ENCODE measurements at regions not wholly inside any gene's neighbourhood (a gene's known extent, or its start where the extent isn't known, plus 50 kb on each side); places are given as distances from the start of the nearest gene placed in this dataset.
"Not testable (repeated sequence)": the region's sequence is repeated elsewhere in the genome, so short reads cannot be mapped to it uniquely, and the experiment has no call there.

DNA sequence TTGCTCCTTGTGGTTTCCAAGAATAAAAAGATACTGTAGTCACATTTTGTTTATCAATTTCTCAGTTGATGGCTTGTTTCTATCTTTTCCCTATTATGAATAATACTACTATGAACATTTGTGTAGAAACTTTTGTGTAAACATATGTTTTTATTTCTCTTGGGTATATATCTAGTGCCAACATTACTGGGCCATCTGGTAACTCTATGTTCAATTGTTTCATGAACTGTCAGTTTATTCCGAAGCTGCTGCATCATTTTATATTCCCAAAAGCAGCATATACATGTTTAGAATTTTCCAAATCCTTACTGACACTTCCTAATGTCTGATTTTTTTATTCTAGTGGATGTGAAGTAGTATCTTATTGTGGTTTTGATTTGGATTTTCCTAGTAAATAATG, 737.6 kb upstream of the TMEFF2 start:
- Histone ChIP-seq H3K4me3 (replicated peaks in 1 of 2; ENCODE audit: low read depth in 1 of 2, low read length in 2 of 2) (no peak overlapping the region), H3K9me3 (ENCODE audit: control insufficient read depth in 1 of 2, insufficient read depth in 1 of 2, low read depth in 1 of 2, low read length in 2 of 2) (no peaks in the 10 kb centered on the region), H3K9ac (ENCODE audit: low read length) (no peak overlapping the region), H3K36me3 (ENCODE audit: control insufficient read depth in 1 of 2, insufficient read depth in 2 of 2, low read length in 2 of 2) (no peaks in the 10 kb centered on the region), H3K27me3 (ENCODE audit: insufficient read depth, low read length) (no peaks in the 10 kb centered on the region), H2AFZ (ENCODE audit: low read depth, low read length, poor library complexity, severe bottlenecking) (no peak overlapping the region), H4K20me1 (ENCODE audit: insufficient read depth) (no peaks in the 10 kb centered on the region), H3K79me2 (ENCODE audit: insufficient read depth, low read length) (no peaks in the 10 kb centered on the region), H3K4me1 (ENCODE audit: control insufficient read depth in 1 of 2, insufficient read depth in 2 of 2, low read length in 2 of 2) (no peaks in the 10 kb centered on the region), H3K9me2 (ENCODE audit: insufficient read depth) (no peaks in the 10 kb centered on the region), H3K27ac (ENCODE audit: low read depth, low read length) (no peak overlapping the region), H3K4me2 (ENCODE audit: low read length) (no peak overlapping the region)
- ChIA-PET POLR2A (no interaction called here), CTCF (no interaction called here), RAD21 (ENCODE audit: low non-redundant PET in 1 of 2, low total read pairs in 2 of 2, uncharacterized antibody in 2 of 2, unreplicated experiment in 2 of 2) (no interaction called here)
- ATAC-seq: no peak
- DNase-seq (ENCODE audit: low read depth, low spot score): no peak
- TF ChIP-seq ZFX (IDR thresholded peaks at IDR 0.05) (no peak), JUND (IDR thresholded peaks at IDR 0.05) (no peak), FOSL1 (IDR thresholded peaks at IDR 0.05; ENCODE audit: low read depth) (no peak), SP1 (IDR thresholded peaks at IDR 0.05; ENCODE audit: low read depth) (no peak)
- intact Hi-C loops (cut with micrococcal nuclease): no loop called here
- no TSS peak for BruUV-seq (replicated peaks)

DNA sequence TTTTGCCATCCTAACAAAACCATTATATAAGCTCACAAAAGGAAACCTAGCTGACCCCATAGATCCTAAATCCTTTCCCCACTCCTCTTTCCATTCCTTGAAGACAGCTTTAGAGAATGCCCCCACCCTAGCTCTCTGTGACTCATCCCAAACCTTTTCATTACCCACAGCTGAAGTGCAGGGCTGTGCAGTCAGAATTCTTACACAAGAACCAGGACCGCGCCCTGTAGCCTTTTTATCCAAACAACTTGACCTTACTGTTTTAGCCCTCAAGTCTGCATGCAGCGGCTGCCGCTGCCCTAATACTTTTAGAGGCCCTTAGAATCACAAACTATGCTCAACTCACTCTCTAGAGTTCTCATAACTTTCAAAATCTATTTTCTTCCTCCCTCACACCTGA, 726.9 kb upstream of the TMEFF2 start:
- BruUV-seq (replicated peaks); H3K36me3 ChIP-seq (ENCODE audit: control insufficient read depth in 1 of 2, insufficient read depth in 2 of 2, low read length in 2 of 2); intact Hi-C loops (cut with micrococcal nuclease); H3K9me3 ChIP-seq (ENCODE audit: control insufficient read depth in 1 of 2, insufficient read depth in 1 of 2, low read depth in 1 of 2, low read length in 2 of 2); DNase-seq (ENCODE audit: low read depth, low spot score); H3K9me2 ChIP-seq (ENCODE audit: insufficient read depth); H3K79me2 ChIP-seq (ENCODE audit: insufficient read depth, low read length); H3K4me2 ChIP-seq (ENCODE audit: low read length); H4K20me1 ChIP-seq (ENCODE audit: insufficient read depth); POLR2A ChIA-PET; H3K4me1 ChIP-seq (ENCODE audit: control insufficient read depth in 1 of 2, insufficient read depth in 2 of 2, low read length in 2 of 2); H3K4me3 ChIP-seq (replicated peaks in 1 of 2; ENCODE audit: low read depth in 1 of 2, low read length in 2 of 2); RAD21 ChIA-PET (ENCODE audit: low non-redundant PET in 1 of 2, low total read pairs in 2 of 2, uncharacterized antibody in 2 of 2, unreplicated experiment in 2 of 2); H2AFZ ChIP-seq (ENCODE audit: low read depth, low read length, poor library complexity, severe bottlenecking); H3K27me3 ChIP-seq (ENCODE audit: insufficient read depth, low read length); H3K9ac ChIP-seq (ENCODE audit: low read length); H3K27ac ChIP-seq (ENCODE audit: low read depth, low read length); CTCF ChIA-PET; ATAC-seq: not testable (repeated sequence)

DNA sequence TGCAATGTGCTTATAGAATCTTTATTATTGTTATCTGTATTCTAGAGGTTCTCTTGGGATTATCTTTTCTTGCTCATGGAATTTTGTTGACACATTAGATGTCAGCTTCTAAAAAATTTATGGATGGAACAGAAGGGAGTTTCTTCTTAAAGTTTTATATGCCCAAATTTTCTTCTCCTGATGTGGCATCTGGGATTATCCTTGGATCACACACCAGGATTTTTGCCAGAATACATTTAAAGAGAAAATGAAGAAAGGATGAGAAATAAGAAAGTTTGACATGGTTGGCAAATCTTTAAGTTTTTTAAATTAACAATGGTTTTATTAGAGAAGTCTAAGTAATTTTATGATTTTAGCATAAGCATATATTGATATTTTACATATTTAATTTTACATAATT, 706.7 kb upstream of the TMEFF2 start:
- ATAC-seq (no peak), DNase-seq (ENCODE audit: low read depth, low spot score) (no peak)
- Histone ChIP-seq H3K4me1 (ENCODE audit: control insufficient read depth in 1 of 2, insufficient read depth in 2 of 2, low read length in 2 of 2) (no peaks in the 10 kb centered on the region), H3K4me2 (ENCODE audit: low read length) (no peak overlapping the region), H3K9ac (ENCODE audit: low read length) (no peak overlapping the region), H3K9me3 (ENCODE audit: control insufficient read depth in 1 of 2, insufficient read depth in 1 of 2, low read depth in 1 of 2, low read length in 2 of 2) (no peaks in the 10 kb centered on the region), H3K27ac (ENCODE audit: low read depth, low read length) (no peak overlapping the region), H2AFZ (ENCODE audit: low read depth, low read length, poor library complexity, severe bottlenecking) (no peak overlapping the region), H3K9me2 (ENCODE audit: insufficient read depth) (no peaks in the 10 kb centered on the region), H3K36me3 (ENCODE audit: control insufficient read depth in 1 of 2, insufficient read depth in 2 of 2, low read length in 2 of 2) (no peaks in the 10 kb centered on the region), H3K79me2 (ENCODE audit: insufficient read depth, low read length) (no peaks in the 10 kb centered on the region), H4K20me1 (ENCODE audit: insufficient read depth) (no peaks in the 10 kb centered on the region), H3K27me3 (ENCODE audit: insufficient read depth, low read length) (no peaks in the 10 kb centered on the region), H3K4me3 (replicated peaks in 1 of 2; ENCODE audit: low read depth in 1 of 2, low read length in 2 of 2) (no peak overlapping the region)
- BruUV-seq (replicated peaks): no TSS peak
- TF ChIP-seq ZFX (IDR thresholded peaks at IDR 0.05) (no peak), SRF (IDR thresholded peaks at IDR 0.05; ENCODE audit: low read depth) (no peak)
- TF ChIP-seq, protein P1, sequence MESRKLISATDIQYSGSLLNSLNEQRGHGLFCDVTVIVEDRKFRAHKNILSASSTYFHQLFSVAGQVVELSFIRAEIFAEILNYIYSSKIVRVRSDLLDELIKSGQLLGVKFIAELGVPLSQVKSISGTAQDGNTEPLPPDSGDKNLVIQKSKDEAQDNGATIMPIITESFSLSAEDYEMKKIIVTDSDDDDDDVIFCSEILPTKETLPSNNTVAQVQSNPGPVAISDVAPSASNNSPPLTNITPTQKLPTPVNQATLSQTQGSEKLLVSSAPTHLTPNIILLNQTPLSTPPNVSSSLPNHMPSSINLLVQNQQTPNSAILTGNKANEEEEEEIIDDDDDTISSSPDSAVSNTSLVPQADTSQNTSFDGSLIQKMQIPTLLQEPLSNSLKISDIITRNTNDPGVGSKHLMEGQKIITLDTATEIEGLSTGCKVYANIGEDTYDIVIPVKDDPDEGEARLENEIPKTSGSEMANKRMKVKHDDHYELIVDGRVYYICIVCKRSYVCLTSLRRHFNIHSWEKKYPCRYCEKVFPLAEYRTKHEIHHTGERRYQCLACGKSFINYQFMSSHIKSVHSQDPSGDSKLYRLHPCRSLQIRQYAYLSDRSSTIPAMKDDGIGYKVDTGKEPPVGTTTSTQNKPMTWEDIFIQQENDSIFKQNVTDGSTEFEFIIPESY (IDR thresholded peaks at IDR 0.05; ENCODE audit: extremely low read depth, insufficient replicate concordance, low read length): no peak
- RAD21 ChIA-PET (ENCODE audit: low non-redundant PET in 1 of 2, low total read pairs in 2 of 2, uncharacterized antibody in 2 of 2, unreplicated experiment in 2 of 2): no interaction called here
- POLR2A ChIA-PET: no interaction called here
- intact Hi-C loops (cut with micrococcal nuclease): no loop called here
- CTCF ChIA-PET: no interaction called here

Measured in HCT116 (cell line).